Panc1 (cell line): ENCODE measurements at regions not wholly inside any gene's neighbourhood (a gene's known extent, or its start where the extent isn't known, plus 50 kb on each side); places are given as distances from the start of the nearest gene placed in this dataset.

ENCODE experiments used
- ATAC-seq: fragments of 200-7000 bp; cut with Tn5 transposase; 2 replicates; pipeline ENCODE4 v1.9.1; 2020; ENCODE audit warnings: mild to moderate bottlenecking, moderate library complexity
- BruUV-seq: library from RNA; stranded (reverse); fragments of 400-500 nt; replicated peaks from 2 replicates; lab custom pipeline; 2021; lab: Mats Ljungman, UMichigan
- CTCF ChIA-PET: fragments of 300-600 bp; sonication (Branson Sonifier 250); formaldehyde crosslinking; loops from one replicate; lab custom pipeline; 2022; ENCODE audit warnings: antibody characterized with exemption; lab: Charles Lee
- POLR2A ChIA-PET: fragments of 300-600 bp; sonication (Branson Sonifier 250); formaldehyde crosslinking; loops from one replicate; lab custom pipeline; 2022; ENCODE audit warnings: antibody characterized with exemption; lab: Charles Lee
- DNase-seq: peaks from one replicate; pipeline ENCODE4 v3.0.0-alpha.2; 2010; ENCODE audit warnings: low read depth, low spot score
- H3K27ac ChIP-seq: 2 replicates; pipeline ENCODE4 v1.5.1; 2011; ENCODE audit warnings: mild to moderate bottlenecking, low read length, inconsistent platforms
- H3K27me3 ChIP-seq: fragments of 200-500 bp; sonication (Bioruptor generic); 2 replicates; pipeline ENCODE4 v1.6.0; 2014; ENCODE audit warnings: low read length, inconsistent platforms; ENCODE audit not compliant: control insufficient read depth, insufficient read depth
- H3K36me3 ChIP-seq: fragments of 200-500 bp; sonication (Bioruptor generic); 2 replicates; pipeline ENCODE4 v1.5.1; 2014; ENCODE audit warnings: inconsistent platforms, mild to moderate bottlenecking, low read length, moderate library complexity; ENCODE audit not compliant: control insufficient read depth, insufficient read depth
- H3K4me1 ChIP-seq: 2 replicates; pipeline ENCODE4 v1.5.1; 2011; ENCODE audit warnings: inconsistent platforms, mild to moderate bottlenecking, low read length, moderate library complexity; ENCODE audit not compliant: control insufficient read depth, insufficient read depth
- H3K4me3 ChIP-seq, 2 experiments: 2 replicates each; pipeline ENCODE4 v1.5.1; 2011 to 2012; ENCODE audit warnings: low read depth in 2 of 2, low read length in 2 of 2, mild to moderate bottlenecking in 2 of 2, inconsistent platforms in 1 of 2, moderate library complexity in 1 of 2
- H3K9me3 ChIP-seq: fragments of 200-500 bp; sonication (Bioruptor generic); 2 replicates; pipeline ENCODE4 v1.5.1; 2014; ENCODE audit warnings: low read depth, mild to moderate bottlenecking, inconsistent platforms, low read length, moderate library complexity; ENCODE audit not compliant: control insufficient read depth, insufficient read depth
- POLR2AphosphoS5 ChIP-seq: IDR thresholded peaks from 2 replicates; pipeline ENCODE4 v1.6.1; 2012; ENCODE audit warnings: mild to moderate bottlenecking, low read depth, low read length, moderate library complexity
- SIN3A ChIP-seq: IDR thresholded peaks from 2 replicates; pipeline ENCODE4 v1.6.1; 2012; ENCODE audit warnings: low read depth, mild to moderate bottlenecking, low read length, moderate library complexity, borderline replicate concordance; ENCODE audit not compliant: insufficient read depth
- TCF7L2 ChIP-seq: IDR thresholded peaks from 2 replicates; pipeline ENCODE4 v1.6.1; 2011; ENCODE audit warnings: mild to moderate bottlenecking, low read depth, low read length, inconsistent platforms
- in situ Hi-C: cut with HindIII; loops from 2 replicates; pipeline ENCODE4 v1.10.0; 2016; ENCODE audit warnings: low sequenced_read_pairs, low pct_unique_long_range_greater_than_20kb
- intact Hi-C: fragments of 100-400 bp; cut with micrococcal nuclease; formaldehyde crosslinking; loops from one replicate; pipeline ENCODE4 v1.10.0; 2022; ENCODE audit not compliant: unreplicated experiment
- TF ChIP-seq, protein P1 (sequence below), 2 experiments: IDR thresholded peaks; 2 replicates each; pipeline ENCODE4 v1.6.1; 2011 to 2012; ENCODE audit warnings: low read depth in 2 of 2, control low read depth in 1 of 2, low read length in 1 of 2, mild to moderate bottlenecking in 1 of 2, moderate library complexity in 1 of 2; ENCODE audit not compliant: insufficient read depth in 1 of 2
- TF ChIP-seq, protein P2 (sequence below): fragments of 450-650 bp; IDR thresholded peaks from 2 replicates; pipeline ENCODE4 v1.5.1; 2017; ENCODE audit warnings: mild to moderate bottlenecking

DNA sequence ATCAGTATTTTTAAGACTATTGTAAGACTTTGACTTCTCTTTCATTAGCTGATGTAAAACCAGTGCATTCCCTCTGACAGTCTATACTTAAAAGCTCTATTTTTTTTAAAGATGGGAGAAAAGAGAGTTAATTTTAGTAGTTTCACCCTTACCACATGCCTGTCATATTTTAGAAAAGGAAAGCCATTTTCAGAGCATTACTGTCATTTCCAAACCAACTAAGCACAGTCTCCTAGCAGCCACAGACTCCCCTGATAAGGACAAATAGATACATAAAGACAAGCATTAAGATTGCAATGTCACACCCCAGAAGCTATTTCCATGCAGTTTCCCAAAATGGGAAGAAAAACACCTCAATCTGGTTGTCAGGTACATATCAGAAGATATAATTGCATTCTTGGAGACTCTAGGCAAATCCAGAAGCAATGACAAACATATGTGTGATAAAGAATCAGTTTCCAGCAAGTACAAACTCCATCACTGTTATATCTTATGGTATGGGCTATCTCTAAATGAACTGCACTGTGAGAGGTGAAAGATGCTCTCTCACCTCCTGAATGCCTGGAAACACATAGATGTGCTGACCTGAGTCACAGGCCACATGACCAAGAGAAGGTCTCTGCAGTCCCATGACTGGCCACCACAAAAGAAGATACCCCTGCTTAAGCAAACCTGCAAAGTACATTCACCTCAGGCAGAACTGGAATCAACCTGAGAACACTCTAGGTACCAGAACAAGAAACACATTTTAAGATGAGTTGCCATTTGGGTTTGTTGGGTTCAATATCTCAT lies 303.3 kb downstream of the POU4F1 start:
- H3K36me3 ChIP-seq: no peaks in the 10 kb centered on the region
- H3K27ac ChIP-seq: no peak overlapping the region
- ChIA-PET CTCF (no interaction called here), POLR2A (no interaction called here)
- no peaks in the 10 kb centered on the region for H3K9me3 ChIP-seq
- no peaks in the 10 kb centered on the region for H3K4me1 ChIP-seq
- TF ChIP-seq, protein P1, sequence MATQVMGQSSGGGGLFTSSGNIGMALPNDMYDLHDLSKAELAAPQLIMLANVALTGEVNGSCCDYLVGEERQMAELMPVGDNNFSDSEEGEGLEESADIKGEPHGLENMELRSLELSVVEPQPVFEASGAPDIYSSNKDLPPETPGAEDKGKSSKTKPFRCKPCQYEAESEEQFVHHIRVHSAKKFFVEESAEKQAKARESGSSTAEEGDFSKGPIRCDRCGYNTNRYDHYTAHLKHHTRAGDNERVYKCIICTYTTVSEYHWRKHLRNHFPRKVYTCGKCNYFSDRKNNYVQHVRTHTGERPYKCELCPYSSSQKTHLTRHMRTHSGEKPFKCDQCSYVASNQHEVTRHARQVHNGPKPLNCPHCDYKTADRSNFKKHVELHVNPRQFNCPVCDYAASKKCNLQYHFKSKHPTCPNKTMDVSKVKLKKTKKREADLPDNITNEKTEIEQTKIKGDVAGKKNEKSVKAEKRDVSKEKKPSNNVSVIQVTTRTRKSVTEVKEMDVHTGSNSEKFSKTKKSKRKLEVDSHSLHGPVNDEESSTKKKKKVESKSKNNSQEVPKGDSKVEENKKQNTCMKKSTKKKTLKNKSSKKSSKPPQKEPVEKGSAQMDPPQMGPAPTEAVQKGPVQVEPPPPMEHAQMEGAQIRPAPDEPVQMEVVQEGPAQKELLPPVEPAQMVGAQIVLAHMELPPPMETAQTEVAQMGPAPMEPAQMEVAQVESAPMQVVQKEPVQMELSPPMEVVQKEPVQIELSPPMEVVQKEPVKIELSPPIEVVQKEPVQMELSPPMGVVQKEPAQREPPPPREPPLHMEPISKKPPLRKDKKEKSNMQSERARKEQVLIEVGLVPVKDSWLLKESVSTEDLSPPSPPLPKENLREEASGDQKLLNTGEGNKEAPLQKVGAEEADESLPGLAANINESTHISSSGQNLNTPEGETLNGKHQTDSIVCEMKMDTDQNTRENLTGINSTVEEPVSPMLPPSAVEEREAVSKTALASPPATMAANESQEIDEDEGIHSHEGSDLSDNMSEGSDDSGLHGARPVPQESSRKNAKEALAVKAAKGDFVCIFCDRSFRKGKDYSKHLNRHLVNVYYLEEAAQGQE (IDR thresholded peaks at IDR 0.05; ENCODE audit: insufficient read depth in 1 of 2, low read depth in 2 of 2, low read length in 1 of 2): no peak
- TF ChIP-seq SIN3A: no peak
- no peak for TF ChIP-seq POLR2AphosphoS5
- TF ChIP-seq, protein P2, sequence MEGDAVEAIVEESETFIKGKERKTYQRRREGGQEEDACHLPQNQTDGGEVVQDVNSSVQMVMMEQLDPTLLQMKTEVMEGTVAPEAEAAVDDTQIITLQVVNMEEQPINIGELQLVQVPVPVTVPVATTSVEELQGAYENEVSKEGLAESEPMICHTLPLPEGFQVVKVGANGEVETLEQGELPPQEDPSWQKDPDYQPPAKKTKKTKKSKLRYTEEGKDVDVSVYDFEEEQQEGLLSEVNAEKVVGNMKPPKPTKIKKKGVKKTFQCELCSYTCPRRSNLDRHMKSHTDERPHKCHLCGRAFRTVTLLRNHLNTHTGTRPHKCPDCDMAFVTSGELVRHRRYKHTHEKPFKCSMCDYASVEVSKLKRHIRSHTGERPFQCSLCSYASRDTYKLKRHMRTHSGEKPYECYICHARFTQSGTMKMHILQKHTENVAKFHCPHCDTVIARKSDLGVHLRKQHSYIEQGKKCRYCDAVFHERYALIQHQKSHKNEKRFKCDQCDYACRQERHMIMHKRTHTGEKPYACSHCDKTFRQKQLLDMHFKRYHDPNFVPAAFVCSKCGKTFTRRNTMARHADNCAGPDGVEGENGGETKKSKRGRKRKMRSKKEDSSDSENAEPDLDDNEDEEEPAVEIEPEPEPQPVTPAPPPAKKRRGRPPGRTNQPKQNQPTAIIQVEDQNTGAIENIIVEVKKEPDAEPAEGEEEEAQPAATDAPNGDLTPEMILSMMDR: no peak
- no peak for TF ChIP-seq TCF7L2
- no peak overlapping the region for H3K4me3 ChIP-seq
- DNase-seq: no peak
- intact Hi-C loops: no loop called here
- ATAC-seq: no peak
- in situ Hi-C loops: no loop called here
- no peaks in the 10 kb centered on the region for H3K27me3 ChIP-seq
- BruUV-seq: no TSS peak

- no peak for ATAC-seq
- no peak overlapping the region for H3K27ac ChIP-seq
- H3K36me3 ChIP-seq: no peaks in the 10 kb centered on the region
- H3K9me3 ChIP-seq: no peaks in the 10 kb centered on the region
- DNase-seq: no peak
- H3K4me1 ChIP-seq: no peaks in the 10 kb centered on the region
- ChIA-PET POLR2A (no interaction called here), CTCF (no interaction called here)
- H3K4me3 ChIP-seq: no peak overlapping the region
- intact Hi-C loops: no loop called here
- in situ Hi-C loops: no loop called here
- H3K27me3 ChIP-seq: no peaks in the 10 kb centered on the region
- BruUV-seq: no TSS peak
- TF ChIP-seq, protein P2: no peak
- no peak for TF ChIP-seq TCF7L2
- no peak for TF ChIP-seq POLR2AphosphoS5
- TF ChIP-seq, protein P1 (IDR thresholded peaks at IDR 0.05; ENCODE audit: insufficient read depth in 1 of 2, low read depth in 2 of 2, low read length in 1 of 2): no peak
- no peak for TF ChIP-seq SIN3A
Observed at GRCh38 chr13:78298657-78299056, 304.7 kb downstream of the POU4F1 start.
